GM23338 (cell line): ENCODE measurements at regions not wholly inside any gene's neighbourhood (a gene's known extent, or its start where the extent isn't known, plus 50 kb on each side); places are given as distances from the start of the nearest gene placed in this dataset.

Source experiments
- ATAC-seq: fragments of 200-7000 bp; cut with Tn5 transposase; 3 replicates; pipeline ENCODE4 v1.9.1; 2020
- DNase-seq: peaks from one replicate; pipeline ENCODE4 v3.0.0-alpha.2; 2015; ENCODE audit warnings: low spot score
- H2AFZ ChIP-seq: fragments of 200-600 bp; sonication (generic); 2 replicates; pipeline ENCODE4 v1.8.0; 2016; ENCODE audit warnings: antibody characterized with exemption, mild to moderate bottlenecking, moderate library complexity
- H3F3A ChIP-seq: fragments of 200-600 bp; sonication (generic); replicated peaks from 2 replicates; pipeline ENCODE4 v1.8.0; 2017; ENCODE audit warnings: antibody characterized with exemption, mixed run types, low read depth
- H3K27ac ChIP-seq: fragments of 200-600 bp; sonication (generic); 2 replicates; pipeline ENCODE4 v1.6.1; 2016; ENCODE audit warnings: low read depth
- H3K27me3 ChIP-seq: fragments of 200-600 bp; sonication (generic); 2 replicates; pipeline ENCODE4 v1.8.0; 2016; ENCODE audit warnings: mild to moderate bottlenecking, mixed run types, moderate library complexity; ENCODE audit not compliant: insufficient read depth
- H3K36me3 ChIP-seq: fragments of 200-600 bp; sonication (generic); 2 replicates; pipeline ENCODE4 v1.8.0; 2016; ENCODE audit warnings: mild to moderate bottlenecking; ENCODE audit not compliant: insufficient read depth
- H3K4me1 ChIP-seq: fragments of 200-600 bp; sonication (generic); 2 replicates; pipeline ENCODE4 v1.8.0; 2016; ENCODE audit warnings: mild to moderate bottlenecking, moderate library complexity; ENCODE audit not compliant: insufficient read depth
- H3K4me2 ChIP-seq: fragments of 200-600 bp; sonication (generic); 2 replicates; pipeline ENCODE4 v1.7.1; 2017; ENCODE audit warnings: mixed run types
- H3K4me3 ChIP-seq: fragments of 200-600 bp; sonication (generic); 2 replicates; pipeline ENCODE4 v1.6.1; 2016; ENCODE audit warnings: mixed run types
- H3K79me2 ChIP-seq: fragments of 200-600 bp; sonication (generic); replicated peaks from 2 replicates; pipeline ENCODE4 v1.8.0; 2017; ENCODE audit warnings: mild to moderate bottlenecking; ENCODE audit not compliant: insufficient read depth
- H3K9me2 ChIP-seq: fragments of 200-600 bp; sonication (generic); 2 replicates; pipeline ENCODE4 v1.8.0; 2017; ENCODE audit not compliant: insufficient read depth
- H4K20me1 ChIP-seq: fragments of 200-600 bp; sonication (generic); replicated peaks from 2 replicates; pipeline ENCODE4 v1.8.0; 2017; ENCODE audit warnings: mild to moderate bottlenecking; ENCODE audit not compliant: insufficient read depth
- H3K27ac Mint-ChIP-seq: 2 replicates; pipeline ENCODE4 v1.8.0; 2020; ENCODE audit warnings: inconsistent platforms, mild to moderate bottlenecking, moderate library complexity, mixed read lengths
- H3K27me3 Mint-ChIP-seq: 3 replicates; pipeline ENCODE4 v1.8.0; 2022; ENCODE audit warnings: low read depth, mild to moderate bottlenecking, moderate library complexity, mixed read lengths, inconsistent platforms; ENCODE audit not compliant: insufficient read depth, poor library complexity
- H3K36me3 Mint-ChIP-seq: 3 replicates; pipeline ENCODE4 v1.8.0; 2021; ENCODE audit warnings: low read depth, mild to moderate bottlenecking, inconsistent platforms, moderate library complexity, mixed read lengths
- H3K4me1 Mint-ChIP-seq: 3 replicates; pipeline ENCODE4 v1.8.0; 2020; ENCODE audit warnings: mild to moderate bottlenecking, inconsistent platforms, mixed read lengths
- H3K4me3 Mint-ChIP-seq: 3 replicates; pipeline ENCODE4 v1.8.0; 2021; ENCODE audit warnings: moderate library complexity, mild to moderate bottlenecking, inconsistent platforms, mixed read lengths
- H3K9me3 Mint-ChIP-seq: 3 replicates; pipeline ENCODE4 v1.8.0; 2020; ENCODE audit warnings: moderate library complexity, mild to moderate bottlenecking, inconsistent platforms, mixed read lengths
- CREB1 ChIP-seq: fragments of 250-450 bp; sonication (Bioruptor Pico); IDR thresholded peaks from 2 replicates; pipeline ENCODE4 v1.5.0; 2020; ENCODE audit warnings: low read depth, mild to moderate bottlenecking, moderate library complexity
- CTCF ChIP-seq, 2 experiments: fragments of 200-600 bp in 1 of 2; sonication (generic) in 1 of 2; conservative IDR thresholded peaks; 2 replicates each; pipeline versions ENCODE4 v1.5.1 to v1.6.1; 2016 to 2017; ENCODE audit warnings: antibody characterized with exemption in 2 of 2, low read depth in 2 of 2, mild to moderate bottlenecking in 2 of 2, moderate library complexity in 1 of 2
- ETS1 ChIP-seq: IDR thresholded peaks from 2 replicates; pipeline ENCODE4 v1.6.1; 2016; ENCODE audit warnings: antibody characterized with exemption
- EZH2 ChIP-seq: fragments of 200-600 bp; sonication (generic); IDR thresholded peaks from one replicate; pipeline ENCODE4 v1.8.0; 2017; ENCODE audit warnings: antibody characterized with exemption, mild to moderate bottlenecking, low read depth; ENCODE audit not compliant: unreplicated experiment
- EZH2phosphoT487 ChIP-seq: fragments of 200-600 bp; sonication (generic); IDR thresholded peaks from one replicate; pipeline ENCODE4 v1.8.1; 2018; ENCODE audit warnings: antibody characterized with exemption; ENCODE audit not compliant: unreplicated experiment
- JUNB ChIP-seq: IDR thresholded peaks from one replicate; pipeline ENCODE4 v1.6.1; 2016; ENCODE audit warnings: antibody characterized with exemption; ENCODE audit not compliant: unreplicated experiment
- NANOG ChIP-seq: IDR thresholded peaks from 2 replicates; pipeline ENCODE4 v1.6.1; 2016; ENCODE audit warnings: antibody characterized with exemption, borderline replicate concordance
- POLR2AphosphoS5 ChIP-seq: IDR thresholded peaks from 2 replicates; pipeline ENCODE4 v1.6.1; 2016; ENCODE audit warnings: antibody characterized with exemption, low read depth
- REST ChIP-seq: IDR thresholded peaks from one replicate; pipeline ENCODE4 v1.6.1; 2018; ENCODE audit warnings: antibody characterized with exemption; ENCODE audit not compliant: unreplicated experiment
- STAT1 ChIP-seq: IDR thresholded peaks from one replicate; pipeline ENCODE4 v1.6.1; 2016; ENCODE audit warnings: antibody characterized with exemption; ENCODE audit not compliant: unreplicated experiment
- ZNF114 ChIP-seq: fragments of 250-450 bp; sonication (Bioruptor Pico); IDR thresholded peaks from 2 replicates; pipeline ENCODE4 v1.5.0; 2020; ENCODE audit warnings: mild to moderate bottlenecking, moderate library complexity
- ZNF331 ChIP-seq: fragments of 250-450 bp; sonication (Bioruptor Pico); IDR thresholded peaks from 2 replicates; pipeline ENCODE4 v1.5.0; 2020; ENCODE audit warnings: low read depth, mild to moderate bottlenecking, moderate library complexity
- ZNF462 ChIP-seq: fragments of 250-450 bp; sonication (Bioruptor Pico); IDR thresholded peaks from 2 replicates; pipeline ENCODE4 v1.5.0; 2020; ENCODE audit warnings: mild to moderate bottlenecking, moderate library complexity

GRCh38 chr10:10256860-10257259 lies 760.8 kb upstream of the CELF2 start:
- no peak overlapping the region for H3K4me2 ChIP-seq
- H3K27ac ChIP-seq: no peak overlapping the region
- no peaks in the 10 kb centered on the region for H3K36me3 ChIP-seq
- H3K9me2 ChIP-seq: peaks cover 3% of the 10 kb centered on the region; the same call in 1 of the 2 replicates
- no peaks in the 10 kb centered on the region for H3K27me3 Mint-ChIP-seq
- no peaks in the 10 kb centered on the region for H3K79me2 ChIP-seq
- no peaks in the 10 kb centered on the region for H3F3A ChIP-seq
- H3K27me3 ChIP-seq: no peaks in the 10 kb centered on the region
- H3K9me3 Mint-ChIP-seq: peaks cover 11% of the 10 kb centered on the region; the same call in 2 of the 3 replicates
- DNase-seq: no peak
- H4K20me1 ChIP-seq: no peaks in the 10 kb centered on the region
- H3K4me3 ChIP-seq: no peak overlapping the region
- no peak overlapping the region for H3K27ac Mint-ChIP-seq
- TF ChIP-seq ZNF462: no peak
- TF ChIP-seq POLR2AphosphoS5: no peak
- no peak for TF ChIP-seq ETS1
- TF ChIP-seq ZNF114 (CRISPR knock-in tag): no peak
- TF ChIP-seq REST: no peak
- no peak for TF ChIP-seq EZH2phosphoT487
- TF ChIP-seq NANOG: no peak
- TF ChIP-seq ZNF331 (CRISPR knock-in tag): no peak
- TF ChIP-seq CTCF (conservative IDR thresholded peaks at IDR 0.05; ENCODE audit: low read depth in 2 of 2): no peak
- TF ChIP-seq STAT1: no peak
- no peak for TF ChIP-seq CREB1 (CRISPR knock-in tag)
- TF ChIP-seq JUNB: no peak
- no peak for TF ChIP-seq EZH2
- no peaks in the 10 kb centered on the region for H3K4me1 Mint-ChIP-seq
- H3K4me1 ChIP-seq: no peaks in the 10 kb centered on the region
- H2AFZ ChIP-seq: no peak overlapping the region
- no peak overlapping the region for H3K4me3 Mint-ChIP-seq
- no peak for ATAC-seq
- H3K36me3 Mint-ChIP-seq: peaks cover 10% of the 10 kb centered on the region; the same call in 2 of the 3 replicates
